GM20000 (cell line): ENCODE measurements at regions not wholly inside any gene's neighbourhood (a gene's known extent, or its start where the extent isn't known, plus 50 kb on each side); places are given as distances from the start of the nearest gene placed in this dataset.

Experiments
- DNase-seq: peaks from one replicate; pipeline ENCODE4 v3.0.0; 2012; ENCODE audit warnings: low spot score
- TF ChIP-seq, protein P1 (sequence below): IDR thresholded peaks from 2 replicates; pipeline ENCODE4 v1.5.1; 2012; ENCODE audit warnings: mild to moderate bottlenecking, control low read depth; ENCODE audit errors: extremely low read depth, missing control alignments

DNA sequence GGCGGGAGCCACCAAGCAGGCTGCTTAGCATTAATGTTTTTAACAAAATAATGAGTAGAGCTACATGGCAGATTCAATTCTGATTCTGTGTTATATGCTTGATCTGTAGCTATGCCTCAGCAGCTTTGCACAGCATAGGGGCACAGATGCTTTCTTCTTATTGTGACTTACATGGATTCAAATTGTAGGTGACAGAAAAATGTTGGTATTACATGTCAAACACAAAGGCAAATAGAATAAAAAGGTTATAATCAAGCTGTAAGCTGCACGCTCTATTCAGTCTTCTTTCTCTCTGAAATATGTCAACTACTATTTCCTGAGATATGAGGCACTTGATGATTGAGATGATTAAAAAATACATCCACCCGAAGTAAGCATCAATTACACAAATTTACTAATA is 1573.8 kb downstream of the FAM181B start:
- TF ChIP-seq, protein P1, sequence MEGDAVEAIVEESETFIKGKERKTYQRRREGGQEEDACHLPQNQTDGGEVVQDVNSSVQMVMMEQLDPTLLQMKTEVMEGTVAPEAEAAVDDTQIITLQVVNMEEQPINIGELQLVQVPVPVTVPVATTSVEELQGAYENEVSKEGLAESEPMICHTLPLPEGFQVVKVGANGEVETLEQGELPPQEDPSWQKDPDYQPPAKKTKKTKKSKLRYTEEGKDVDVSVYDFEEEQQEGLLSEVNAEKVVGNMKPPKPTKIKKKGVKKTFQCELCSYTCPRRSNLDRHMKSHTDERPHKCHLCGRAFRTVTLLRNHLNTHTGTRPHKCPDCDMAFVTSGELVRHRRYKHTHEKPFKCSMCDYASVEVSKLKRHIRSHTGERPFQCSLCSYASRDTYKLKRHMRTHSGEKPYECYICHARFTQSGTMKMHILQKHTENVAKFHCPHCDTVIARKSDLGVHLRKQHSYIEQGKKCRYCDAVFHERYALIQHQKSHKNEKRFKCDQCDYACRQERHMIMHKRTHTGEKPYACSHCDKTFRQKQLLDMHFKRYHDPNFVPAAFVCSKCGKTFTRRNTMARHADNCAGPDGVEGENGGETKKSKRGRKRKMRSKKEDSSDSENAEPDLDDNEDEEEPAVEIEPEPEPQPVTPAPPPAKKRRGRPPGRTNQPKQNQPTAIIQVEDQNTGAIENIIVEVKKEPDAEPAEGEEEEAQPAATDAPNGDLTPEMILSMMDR: no peak
- no peak for DNase-seq

DNA sequence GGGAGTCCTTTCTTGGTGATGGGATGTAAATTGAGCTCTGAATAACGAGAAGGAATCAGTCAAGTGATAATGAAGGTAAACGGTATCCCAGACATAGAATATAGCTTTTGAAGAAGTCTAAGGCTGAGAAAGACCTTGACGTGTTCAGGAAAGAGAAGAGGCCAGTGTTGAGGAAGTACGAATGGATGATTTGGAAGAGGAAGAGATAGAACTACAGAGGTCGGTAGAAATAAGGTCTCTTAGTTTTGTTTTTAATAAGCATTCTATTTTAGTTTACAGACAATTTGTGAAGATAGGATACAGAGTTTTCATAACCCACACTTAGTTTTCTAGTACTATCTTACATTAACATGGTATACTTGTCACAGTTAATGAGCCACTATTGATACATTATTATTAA is 1598.1 kb downstream of the FAM181B start:
- TF ChIP-seq, protein P1: no peak
- DNase-seq: no peak

DNA sequence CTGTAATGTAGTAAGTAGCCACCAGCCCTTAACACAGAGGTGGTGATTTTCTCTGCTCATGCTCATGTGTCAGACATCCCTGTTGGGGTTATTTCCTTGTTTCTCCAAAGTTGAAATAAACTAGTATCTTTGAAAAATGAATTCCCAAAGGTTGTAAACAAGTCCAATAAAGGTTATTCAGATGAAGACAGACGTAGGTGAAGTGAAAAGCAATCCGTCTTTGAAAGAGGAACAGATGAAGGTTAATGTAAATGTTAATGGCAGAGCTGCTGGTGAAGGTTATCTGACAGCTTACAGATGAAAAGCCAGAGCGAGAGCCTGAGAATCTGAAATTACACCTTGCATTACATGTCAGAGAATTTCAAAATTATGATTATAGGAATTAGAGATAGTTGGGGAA is 1604.0 kb downstream of the FAM181B start:
- TF ChIP-seq, protein P1: no peak
- no peak for DNase-seq

DNA sequence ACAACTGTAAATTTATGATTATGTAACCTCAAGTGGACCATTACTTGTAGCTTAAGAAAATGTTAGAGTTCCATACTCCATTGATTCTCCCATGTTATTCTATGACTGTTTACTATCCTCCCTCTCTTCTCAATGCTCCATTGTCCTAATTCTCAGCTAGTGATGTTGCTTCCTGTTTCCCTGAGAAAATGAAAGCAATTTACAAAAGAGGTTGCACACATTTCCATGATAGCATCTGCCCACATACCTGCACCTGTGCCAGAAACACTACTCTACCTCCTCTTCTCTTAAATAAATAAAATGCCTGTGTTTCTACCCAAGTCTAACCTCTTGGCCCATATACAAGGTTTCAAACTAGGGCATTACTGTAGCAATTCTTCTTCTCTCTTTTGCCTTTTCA is 1620.9 kb downstream of the FAM181B start:
- no peak for DNase-seq
- TF ChIP-seq, protein P1: no peak

DNA sequence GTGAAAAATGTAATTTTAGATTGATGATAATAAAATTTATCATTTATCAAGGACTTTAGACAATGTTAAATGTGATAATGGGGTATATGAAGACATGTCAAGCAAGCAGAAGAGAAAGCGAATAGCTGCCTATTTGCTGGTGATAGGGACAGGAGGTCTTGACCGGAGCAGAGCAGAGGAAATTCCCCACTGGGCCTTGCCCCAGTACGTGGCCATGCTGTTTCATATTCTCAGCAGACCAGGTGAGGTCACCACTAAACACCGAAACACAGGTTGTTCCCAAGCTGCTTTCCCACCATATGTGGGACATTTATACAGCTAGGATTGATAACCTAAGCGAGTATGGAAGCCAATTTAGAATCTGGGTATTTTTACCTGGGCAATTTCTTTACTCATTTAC is 1629.6 kb downstream of the FAM181B start:
- no peak for DNase-seq
- TF ChIP-seq, protein P1: no peak

DNA sequence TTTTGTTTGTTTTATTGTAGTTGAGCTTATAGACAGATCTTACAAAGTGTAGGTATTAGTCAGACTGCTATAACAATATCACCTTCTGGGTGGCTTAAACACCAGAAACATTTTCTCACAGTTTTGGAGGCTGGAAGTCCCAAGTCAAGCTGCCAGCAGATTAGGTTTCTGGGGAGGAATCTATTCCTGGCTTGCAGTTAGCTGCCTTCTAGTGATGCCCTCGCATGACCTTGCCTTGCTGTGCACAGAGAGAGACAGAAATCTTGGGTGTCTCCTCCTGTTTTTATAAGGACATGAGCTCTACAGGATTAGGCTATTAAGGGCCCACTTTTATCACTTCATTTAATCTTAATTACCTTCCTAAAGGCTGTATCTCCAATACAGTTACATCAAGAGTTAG is 1635.2 kb downstream of the FAM181B start:
- DNase-seq: no peak
- TF ChIP-seq, protein P1: no peak

DNA sequence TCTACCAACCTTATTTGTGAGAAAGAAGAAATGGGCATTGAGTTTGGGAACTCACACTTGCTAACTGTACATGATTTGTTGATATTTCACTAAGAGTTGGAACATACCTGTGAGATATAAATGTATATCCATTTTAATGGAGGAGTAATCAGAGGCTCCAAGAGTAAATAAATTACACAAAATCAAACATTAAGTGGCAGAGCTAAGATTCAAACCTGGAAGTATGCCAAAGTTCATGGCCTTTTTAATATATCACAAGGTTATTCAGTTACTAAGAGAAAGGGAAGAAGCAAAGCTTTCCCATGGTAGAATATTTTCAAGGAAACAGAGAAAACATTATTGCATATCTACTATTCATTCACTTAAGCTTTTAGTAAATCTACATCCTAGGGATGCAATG is 1641.1 kb downstream of the FAM181B start:
- TF ChIP-seq, protein P1: no peak
- no peak for DNase-seq
